Inflammatory macrophage treated with lipopolysaccharide for 1 hour (primary cell): ENCODE measurements at regions not wholly inside any gene's neighbourhood (a gene's known extent, or its start where the extent isn't known, plus 50 kb on each side); places are given as distances from the start of the nearest gene placed in this dataset.

Source experiments
- DNase-seq, 2 donors: peaks; one replicate each; pipeline ENCODE4 v3.0.0-alpha.2; 2020 to 2022

DNA sequence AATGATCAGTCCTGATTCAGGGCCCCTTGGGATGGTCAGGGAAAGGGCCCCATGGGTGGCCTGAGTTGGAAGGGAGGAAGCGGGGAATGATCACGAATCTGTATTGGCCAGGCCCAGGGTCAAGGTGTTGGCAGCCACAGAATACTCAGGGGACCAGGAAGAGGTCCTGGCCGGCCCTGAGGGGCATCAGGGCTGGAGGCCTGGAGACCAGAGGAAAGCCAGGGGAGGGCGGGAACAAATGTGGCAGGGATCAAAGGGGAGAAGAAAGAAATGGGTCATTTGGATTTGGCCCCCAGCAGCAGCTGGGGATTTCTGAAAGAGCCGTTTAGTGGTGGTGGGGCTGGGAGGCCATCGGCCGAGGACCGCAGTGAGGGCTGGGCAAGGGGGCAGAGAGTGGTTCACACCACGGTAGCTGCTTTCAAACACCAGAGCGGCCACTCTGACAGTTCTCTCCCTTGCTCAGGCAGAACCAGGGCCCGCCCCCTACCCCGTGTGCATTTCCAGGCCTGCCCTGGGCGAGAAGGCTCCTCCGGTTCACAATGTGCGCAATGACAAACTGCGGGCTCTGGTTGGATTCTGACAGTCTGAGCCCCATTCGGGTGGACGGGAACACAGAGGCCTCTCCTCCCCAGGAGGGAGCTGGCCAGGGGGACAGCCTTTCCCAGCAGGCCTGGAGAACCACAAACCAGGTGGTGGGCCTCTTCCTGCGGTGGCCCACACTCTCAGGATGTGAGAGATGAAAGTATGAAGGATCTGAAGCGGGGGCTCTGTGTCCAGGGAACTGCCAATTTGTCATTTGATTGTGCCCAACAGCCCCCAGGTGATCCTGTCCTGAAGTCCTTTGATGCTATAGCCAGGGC is 220.3 kb upstream of the IER5L start:
- no peak for DNase-seq

DNA sequence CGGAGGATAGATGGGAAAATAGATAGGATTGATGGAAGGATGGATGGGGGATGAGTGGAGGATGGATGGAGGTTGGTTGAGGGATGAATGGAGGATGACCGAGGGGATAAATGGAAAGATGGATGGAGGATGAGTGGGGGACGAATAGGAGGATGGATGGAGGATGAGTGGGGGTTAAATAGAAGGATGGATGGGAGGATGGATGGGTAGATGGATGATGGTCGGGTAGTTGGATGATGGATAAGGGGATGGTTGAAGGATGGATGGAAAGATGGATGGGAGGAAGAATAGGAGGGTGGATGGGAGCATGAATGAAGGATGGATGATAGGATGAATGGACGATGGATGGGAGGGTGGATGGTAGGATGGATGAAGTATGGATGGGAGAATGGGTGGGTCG is 219.3 kb upstream of the IER5L start:
- no peak for DNase-seq

DNA sequence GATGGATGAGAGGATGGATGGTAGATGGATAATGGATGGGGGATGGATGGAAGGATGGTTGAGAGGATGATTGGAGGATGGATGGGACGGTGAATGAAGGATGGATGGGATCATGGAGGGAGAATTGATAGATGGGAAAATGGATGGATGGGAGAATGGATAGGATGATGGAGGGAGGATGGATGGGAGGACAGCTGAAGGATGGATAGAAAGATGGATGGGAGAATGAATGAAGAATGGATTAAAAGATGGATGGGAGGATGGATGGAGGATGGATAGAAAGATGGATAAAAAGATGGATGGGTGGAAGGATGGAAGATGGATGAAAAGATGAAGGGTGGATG is 218.3 kb upstream of the IER5L start:
- no peak for DNase-seq

DNA sequence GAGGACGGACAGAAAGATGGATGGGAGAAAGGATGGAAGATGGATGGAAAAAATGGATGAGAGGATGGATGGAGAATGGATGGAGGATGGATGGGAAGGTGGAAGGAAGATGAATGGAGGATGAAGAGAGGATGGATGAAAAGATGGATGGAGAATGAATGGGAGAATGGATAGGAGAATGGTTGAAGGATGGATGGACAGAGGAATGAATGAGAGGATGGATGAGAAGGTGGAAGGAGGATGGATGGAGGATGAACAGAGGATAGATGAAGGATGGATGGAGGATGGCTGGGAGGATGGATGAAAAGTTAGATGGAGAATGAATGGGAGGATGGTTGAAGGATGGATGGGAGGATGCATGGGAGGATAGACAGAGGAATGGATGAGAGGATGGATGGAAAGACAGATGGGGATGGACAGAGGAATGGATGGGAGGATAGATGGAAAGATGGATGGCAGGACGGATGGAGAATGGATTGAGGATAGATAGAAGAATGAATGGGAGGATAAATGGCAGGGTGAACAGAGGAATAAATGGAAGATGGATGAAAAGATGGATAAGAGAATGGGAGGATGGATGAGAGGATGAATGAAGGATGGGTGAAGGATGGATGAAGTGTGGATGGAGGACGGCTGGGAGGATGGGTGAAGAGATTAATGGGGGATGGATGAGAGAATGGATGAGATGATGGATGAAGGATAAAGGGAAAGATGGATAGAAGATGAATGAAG is 217.7 kb upstream of the IER5L start:
- DNase-seq: no peak

DNA sequence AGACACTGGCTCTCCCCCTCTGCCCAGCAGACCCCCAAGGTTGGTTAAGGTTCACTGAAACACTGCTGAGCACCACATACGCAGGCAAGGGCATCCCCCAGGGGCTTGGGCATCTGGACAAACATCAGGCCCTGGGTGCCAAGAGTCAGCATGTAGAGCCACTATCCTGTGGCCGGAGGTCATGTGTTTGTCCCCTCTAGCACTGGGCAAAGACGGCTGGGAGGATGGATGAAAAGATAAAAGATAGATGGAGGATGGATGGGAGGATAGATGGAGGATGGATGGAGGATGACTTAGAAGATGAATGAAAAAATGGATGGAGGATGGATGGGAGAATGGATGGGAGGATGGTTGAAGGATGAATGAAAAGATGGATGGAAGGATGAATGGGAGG is 216.8 kb upstream of the IER5L start:
- no peak for DNase-seq

DNA sequence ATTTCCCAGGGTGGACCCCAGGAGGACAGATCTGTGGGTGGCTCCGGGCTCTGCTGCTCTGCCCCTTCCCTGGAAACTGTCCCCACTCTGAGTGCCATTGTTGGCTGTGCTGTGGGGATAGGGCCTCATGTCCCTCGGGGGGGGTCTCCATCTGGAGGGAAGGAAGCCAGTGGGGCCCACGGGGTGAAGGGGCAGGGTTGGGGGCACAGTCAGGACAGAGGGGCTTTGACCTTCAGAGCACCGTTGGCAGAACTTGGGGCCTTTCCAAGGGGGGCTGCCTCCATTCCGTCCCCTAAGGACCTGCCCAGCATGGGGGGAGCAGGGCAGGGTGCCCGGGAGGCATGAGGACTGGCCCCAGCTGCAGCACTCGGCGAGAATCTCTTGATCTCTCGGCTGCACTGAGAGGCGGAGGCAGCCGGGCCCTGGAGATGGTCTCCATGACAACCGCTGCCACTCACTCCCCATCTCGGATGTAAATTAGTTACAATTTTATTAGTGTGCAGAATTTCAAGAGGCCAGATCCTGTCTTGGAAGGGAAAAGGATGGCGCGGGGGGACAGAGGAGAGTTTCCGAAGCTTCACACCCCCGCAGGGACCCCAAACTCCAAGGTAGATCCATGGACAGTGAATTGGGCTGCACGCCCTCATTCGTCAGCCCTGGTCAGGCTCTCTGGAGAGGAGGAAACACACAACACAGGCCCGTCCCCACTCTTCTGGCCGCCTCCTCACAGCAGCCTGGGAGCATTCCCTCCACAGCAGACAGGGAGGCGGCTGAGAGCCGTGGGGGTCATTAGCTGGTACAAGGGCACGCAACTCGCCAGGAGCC is 216.2 kb upstream of the IER5L start:
- DNase-seq: no peak

DNA sequence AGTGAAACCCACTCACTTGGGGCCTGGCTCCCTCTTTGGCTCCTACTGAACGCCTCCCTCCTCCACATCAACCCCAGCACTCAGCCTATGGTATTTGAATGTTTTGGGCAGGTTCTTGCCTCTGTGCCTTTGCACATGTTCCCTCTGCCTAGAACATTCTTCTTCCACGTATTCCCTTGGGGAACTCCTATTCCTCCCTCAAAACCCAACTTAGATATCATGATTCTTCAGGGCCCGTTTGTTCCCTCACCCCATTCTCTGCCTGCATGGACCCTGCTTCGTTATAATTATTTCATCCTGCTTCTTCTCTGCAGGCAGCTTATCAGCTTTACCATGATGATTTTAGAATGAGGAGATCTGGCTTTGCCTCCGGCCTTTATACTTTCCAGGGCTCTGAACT is 215.0 kb upstream of the IER5L start:
- DNase-seq: no peak

DNA sequence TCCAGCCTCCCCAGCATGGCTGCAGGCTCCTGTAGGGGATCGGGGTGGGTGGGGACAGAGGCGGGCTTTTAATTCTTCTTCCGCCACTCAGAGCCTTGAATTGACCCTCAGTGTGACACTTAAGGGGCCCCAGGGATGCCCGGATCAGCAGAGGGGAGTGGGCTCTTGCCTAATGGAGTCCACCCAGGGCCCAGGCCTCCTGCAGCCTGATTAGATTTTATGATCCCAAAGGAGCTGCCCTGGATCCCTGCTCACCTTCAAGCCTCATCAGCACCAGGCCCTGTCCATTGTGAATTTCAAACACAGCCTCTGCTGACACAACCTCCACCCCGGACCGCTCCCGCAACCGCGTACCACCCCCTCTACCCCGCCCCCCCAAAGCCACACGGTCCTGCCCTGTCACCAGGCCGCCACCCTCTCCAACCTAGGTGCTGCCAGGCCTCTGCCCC is 214.1 kb upstream of the IER5L start:
- no peak for DNase-seq

DNA sequence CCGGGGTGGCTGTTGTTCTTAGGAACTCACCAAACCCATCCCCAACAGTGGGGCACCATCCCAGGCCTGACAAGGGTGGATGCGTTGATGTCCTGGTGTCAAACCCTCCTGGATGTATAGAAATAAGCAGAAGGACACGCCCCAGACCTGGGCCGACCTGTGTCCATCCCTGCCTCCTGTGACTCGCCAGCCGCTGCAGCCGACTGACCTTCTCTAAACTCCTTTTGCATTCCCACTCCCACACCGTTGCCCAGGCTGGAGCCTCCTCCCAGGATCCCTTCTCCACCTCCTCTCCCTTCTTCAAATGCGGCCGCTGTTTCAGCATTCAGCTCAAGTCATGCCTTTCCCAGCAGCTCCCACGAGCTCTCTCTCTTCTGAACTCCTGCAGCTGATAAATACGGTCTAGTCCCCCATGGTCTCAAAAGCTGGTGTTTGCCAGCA is 213.2 kb upstream of the IER5L start:
- DNase-seq: no peak

DNA sequence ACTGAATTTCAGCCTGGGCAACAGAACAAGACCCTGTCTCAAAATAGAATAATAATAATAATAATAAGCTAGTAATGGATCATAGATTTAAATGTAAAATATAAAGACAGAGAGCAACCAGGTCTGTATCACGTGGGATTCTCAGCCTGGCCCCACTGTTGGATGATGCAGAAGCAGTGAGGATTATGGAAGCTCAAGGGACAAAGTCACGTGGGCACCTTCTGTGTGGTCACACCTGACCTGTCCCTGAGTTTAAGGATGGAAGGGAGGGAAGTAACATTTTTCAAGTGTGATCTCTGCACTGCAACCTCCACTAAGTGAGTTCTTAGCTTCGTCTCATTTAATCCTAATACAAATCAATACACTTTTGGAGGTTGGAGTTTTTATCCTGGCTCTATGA is 212.5 kb upstream of the IER5L start:
- DNase-seq: no peak

DNA sequence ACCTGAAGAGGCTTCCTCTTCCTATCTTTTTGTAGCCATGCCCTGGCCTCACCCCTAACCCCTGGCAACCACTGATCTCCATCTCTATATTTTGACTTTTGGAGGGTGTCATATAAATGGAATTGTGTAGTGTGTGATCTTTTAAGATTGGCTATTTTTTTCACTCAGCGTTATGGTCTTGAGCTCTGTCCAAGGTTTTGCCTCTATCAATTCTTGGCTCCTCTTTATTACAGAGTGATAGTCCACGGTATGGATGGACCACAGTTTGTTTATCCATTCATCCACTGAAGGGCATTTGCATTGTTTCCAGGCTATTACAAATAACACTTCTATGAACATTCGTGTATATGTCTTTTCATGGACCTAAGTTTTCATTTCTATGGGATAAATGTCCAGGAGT is 209.8 kb upstream of the IER5L start:
- no peak for DNase-seq

DNA sequence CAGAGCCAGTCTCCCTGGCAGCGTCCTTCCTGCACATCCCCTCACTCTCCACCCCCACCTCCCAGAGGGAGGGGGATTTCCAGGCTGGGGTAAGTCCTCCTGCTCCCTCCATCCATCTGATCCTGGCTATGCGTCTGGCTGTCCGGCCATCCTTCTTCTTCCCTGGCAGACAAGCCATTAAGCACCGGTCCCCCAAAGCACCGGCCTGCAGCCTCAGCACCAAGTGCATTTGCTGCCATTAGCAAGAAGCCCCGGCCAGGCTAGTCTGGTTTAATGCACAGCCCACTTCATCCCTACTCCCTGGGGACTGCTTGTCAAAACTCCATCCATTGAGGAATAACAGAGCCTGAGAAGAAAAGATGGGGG is 208.7 kb upstream of the IER5L start:
- DNase-seq: no peak

DNA sequence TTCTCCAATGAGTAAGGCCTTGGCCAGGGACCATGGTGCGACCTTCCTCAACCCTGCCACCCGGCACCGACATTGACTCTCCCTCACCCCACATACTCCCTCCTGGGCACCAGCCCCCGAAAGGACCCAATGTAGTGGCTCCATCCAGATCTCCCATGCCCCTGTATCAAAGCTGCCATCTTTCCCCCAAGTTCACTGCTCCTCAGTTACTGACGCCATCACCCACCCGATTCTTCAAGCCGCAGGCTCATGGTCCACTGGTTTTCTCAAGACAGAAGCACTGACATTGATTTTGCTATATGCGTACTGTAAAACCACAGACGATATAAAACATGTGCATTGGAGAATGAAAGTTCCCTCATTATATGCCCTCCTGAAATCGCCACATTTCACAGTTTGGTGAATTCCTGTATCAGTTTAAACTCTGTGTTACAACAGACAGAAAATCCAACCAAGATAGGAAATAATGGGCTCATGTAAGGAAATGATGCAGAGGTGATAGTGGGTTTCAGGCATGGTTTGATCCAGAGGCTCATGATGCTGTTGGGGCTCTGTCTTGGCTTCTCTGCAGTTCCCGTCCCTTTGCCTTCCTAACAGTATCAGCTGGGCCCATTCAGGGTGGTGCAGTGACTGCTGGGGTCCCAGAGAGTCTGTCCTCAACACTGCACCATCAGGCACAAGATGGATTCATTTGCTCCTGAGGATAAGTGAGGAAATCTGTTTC is 207.3 kb upstream of the IER5L start:
- DNase-seq: no peak

DNA sequence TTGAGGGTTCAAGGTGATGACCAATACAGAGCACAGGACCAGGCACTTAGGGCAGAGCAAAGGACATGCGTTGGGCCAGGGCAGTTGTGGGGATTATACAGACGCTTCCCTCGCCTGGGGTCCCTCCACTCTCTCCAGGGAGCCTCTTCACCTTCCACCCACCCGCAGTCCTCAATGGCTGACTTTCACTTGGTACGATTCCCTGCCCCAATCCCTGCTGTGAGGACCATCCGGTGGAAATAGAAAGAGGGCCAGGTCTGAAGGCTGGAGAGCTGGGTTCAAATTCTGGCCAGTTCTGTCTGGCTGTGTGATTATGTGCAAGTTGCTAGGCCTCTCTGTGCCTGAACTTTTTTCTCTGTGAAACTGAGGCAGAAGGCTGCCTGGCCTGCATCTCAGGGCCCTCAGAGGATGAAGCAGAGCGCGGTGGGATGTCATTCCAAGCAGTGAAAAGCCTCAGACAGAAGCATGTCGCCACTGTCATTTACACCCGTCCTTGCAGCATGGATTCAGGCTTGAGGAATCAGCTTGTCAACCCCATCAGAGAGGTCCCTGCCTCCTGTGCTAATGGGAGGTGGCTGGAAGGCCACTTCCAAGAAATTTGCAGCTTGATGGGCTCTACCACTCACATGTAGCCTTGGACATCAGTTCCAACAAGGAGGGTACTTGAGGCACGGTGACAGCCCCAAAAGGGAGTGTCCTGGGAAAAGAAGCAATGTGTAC is 206.6 kb upstream of the IER5L start:
- DNase-seq: no peak

DNA sequence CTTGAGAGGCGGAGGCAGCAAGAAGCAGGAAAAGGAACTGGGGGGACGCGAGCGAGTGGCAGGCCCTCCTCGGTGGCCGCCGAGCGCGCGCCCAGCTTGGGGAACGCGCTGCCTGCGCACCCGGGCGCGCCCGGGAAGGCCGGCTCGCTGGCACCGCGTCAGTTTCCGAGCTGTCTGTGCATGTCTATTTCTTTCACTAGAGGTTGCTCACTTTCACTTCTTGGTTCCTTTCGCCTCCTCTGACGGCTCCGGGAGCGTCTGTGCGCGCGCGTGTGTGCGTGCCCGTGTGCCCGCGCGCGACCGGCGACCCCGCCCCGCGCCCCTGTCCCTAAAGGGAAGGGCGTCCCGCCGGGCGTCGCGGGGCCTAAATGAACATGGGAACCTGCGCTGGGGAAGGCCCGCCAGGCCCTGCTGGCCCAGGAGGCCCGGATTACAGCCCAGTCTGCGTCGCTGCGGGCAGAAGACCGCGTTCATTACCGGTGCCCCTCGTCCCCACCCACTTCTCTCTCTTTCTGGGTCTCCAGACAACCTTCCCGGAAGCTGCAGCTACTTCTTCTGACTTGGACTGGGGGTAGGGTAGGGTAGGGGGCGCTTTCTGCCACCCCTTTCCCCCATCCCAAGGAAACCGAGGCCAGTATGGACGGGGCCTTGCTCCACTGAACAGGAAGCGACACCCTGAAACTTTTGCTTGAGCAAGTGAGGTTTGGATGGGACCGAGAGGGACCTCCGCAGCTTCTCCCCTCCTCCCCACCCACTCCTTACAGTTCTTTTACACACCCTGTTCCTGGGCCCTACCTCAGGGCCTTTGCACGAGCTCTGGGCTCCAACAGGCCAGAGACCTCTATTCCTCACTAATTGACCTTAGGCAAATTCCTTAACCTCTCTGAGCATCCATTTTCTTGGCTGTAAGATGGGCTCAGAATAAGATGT is 205.8 kb upstream of the IER5L start:
- peak; percentile 63 to 79 for DNase-seq

DNA sequence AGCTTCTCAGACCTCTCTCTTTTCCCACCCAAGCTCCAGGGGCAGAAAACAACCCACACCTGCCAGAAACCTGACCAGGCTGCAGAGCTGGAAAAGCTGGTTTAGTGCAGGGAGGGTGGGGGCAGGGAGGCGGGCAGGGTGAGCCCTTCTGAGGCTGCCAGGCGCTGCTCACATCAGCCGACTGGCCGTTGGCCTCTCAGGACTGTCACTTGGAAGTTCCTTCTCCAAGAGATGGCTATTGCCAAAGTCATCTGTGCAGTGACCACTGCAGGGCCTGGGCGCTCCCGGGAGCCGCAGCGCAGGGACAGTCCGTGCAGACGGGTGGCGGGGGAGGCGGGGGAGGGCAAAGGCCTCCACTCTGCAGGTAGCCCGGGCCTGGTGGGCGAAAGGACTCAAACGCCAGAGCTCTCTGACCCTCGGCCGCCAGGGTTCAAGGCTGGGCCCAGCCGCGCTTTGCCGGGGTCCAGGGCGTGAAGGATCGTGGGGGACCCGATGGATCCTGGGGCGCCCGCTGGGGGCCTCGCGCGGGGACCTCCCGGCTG is 205.0 kb upstream of the IER5L start:
- DNase-seq: peak; percentile 17 to 37

DNA sequence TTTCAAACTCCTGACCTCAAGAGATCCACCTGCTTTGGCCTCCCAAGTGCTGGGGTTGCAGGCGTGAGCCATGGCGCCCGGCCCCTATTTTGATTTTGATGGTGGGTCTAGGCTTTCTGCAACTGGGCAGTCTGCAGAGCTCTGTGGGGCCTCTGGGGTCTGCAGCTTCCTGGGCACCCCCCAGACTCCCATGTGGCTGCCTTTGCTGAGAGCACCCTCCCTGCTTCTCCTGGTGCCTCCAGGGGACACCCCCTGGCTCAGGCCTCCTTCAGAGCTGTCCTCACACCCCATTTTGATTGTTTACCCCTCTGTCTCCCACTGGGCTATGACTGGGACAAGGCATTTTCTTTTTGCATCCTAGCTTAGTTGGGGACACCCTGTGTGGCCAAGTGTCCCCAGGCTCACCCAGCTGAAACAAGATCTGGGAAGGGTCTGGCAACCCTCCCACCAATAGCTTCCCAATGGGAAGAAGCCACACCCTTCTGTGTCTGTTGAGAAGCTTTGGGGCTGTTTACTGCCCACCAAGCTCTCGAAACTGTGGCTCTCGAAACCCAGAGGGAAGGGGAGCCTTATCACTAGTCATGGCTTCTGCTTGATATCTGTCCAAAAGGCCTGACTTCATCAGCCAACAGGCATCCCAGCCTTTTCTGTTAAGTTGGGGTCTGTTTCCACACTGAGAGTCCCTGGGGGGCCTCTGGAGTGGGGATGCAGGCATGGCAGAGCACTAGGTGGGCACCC is 204.4 kb upstream of the IER5L start:
- no peak for DNase-seq

DNA sequence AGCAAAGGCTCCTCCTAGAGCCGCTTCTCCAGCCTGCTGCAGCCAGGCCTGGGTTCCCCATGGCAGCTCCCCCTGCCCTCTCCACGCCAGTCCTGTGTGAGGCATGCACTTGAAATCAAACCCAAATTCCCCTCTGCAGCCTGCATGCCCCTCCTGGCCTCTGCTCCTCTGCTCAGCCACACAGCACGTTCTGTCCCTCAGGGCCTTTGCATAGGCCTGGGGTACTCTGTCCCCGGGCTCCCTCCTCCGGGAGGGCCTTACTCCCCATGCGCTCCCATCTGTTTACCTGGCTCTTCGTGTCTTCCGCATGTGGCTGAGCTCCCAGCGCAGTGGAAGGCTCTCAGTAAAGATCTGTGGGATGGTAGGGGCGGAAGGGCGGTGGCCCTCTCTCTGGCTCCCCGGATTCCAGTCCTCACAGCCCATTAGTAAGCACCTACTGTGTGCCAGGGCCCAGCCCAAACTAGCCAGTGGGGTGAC is 203.5 kb upstream of the IER5L start:
- no peak for DNase-seq

DNA sequence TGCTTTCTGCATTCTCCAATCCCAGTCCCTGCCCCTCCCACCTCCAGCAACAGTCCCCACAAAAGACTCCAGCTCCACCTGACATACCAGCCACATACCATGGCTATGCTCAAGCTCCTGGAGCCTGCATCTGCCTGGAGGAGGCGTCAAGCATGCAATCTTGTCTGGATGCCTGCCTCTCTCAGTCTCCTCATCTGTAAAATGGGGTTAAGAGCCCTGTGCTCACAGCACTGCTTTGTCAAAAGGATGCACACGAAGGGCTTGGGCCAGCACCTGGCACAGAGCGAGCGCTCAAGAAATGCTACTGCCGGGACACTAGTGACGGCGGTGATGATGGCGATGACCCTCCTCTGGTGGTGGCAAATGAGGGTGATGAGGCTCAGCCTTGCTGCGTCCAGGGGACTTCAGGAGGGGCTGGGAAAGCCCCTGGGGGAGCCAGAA is 202.9 kb upstream of the IER5L start:
- DNase-seq: no peak

DNA sequence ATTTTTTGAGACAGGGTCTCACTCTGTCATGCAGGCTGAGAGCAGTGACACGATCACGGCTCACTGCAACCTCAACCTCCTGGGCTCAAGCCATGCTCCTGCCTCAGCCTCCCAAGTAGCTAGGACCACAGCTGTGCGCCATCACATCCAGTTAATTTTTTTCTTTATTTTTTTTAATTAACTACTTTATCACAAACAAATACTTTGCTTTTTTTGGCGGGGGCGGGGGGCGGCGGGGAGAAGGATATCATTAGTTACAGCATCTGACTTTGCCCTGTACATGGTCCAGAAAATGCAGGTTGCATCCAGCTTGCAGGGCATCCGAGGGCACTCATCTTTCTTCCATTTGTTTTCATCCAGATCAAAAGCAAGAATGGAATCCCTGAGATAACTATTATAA is 201.8 kb upstream of the IER5L start:
- no peak for DNase-seq
